ENCODE measurements at regions not wholly inside any gene's neighbourhood (a gene's known extent, or its start where the extent isn't known, plus 50 kb on each side); places are given as distances from the start of the nearest gene placed in this dataset.
A peak's percentile ranks its signal among the peaks of the same experiment; 100 is the strongest.

DNA sequence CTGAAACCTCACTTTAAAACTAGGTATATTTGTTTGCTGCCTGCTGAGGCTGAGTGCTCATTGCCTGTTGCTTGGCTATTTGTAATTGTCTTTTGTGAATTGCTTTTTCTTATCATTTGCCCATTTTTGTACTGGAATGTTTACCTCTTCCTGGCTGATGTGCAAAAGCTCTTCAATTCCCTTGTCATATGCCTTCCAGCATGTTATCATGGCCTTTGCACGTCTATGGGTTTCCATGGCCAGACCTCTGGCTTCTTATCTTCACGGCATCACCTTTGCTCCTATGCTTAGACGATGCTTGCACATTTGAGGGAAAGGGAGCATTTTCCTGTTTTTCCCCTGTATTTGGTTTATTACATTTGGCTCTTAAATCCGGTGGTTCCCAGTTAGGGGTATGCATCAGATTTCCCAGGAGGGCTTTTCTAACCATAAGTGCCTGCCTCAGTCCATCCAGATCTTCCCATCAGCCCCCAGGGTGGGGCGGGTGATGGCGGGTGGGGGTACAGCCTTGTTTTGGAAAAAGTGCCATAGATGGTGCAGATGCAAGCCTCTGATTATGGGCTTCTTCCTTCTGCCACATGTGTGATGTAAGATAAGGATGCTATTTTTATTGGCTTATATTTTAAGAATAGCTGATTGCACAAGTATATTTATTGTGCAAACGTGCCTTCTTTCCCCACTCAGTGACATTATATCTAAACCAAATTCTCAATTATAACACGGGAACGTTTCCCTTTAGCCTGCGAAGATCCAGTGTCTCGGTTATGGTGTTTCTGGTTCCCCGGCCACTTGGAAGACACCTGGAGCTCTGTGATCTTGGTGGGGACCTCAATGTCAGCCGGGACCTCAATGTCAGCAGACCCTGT lies 70.6 kb upstream of the SEPTIN5 start:
- POLR2A ChIA-PET, result no interaction called here
- CTCF ChIA-PET, result no interaction called here
- DNase-seq (ENCODE audit: extremely low spot score), result no peak
- TF ChIP-seq SP1 (IDR thresholded peaks at IDR 0.05) (no peak), CTBP1 (IDR thresholded peaks at IDR 0.05; ENCODE audit: borderline replicate concordance) (no peak), ZNF384 (IDR thresholded peaks at IDR 0.05) (no peak), LEF1 (IDR thresholded peaks at IDR 0.05; ENCODE audit: borderline replicate concordance) (no peak), SUZ12 (IDR thresholded peaks at IDR 0.05) (no peak), L3MBTL2 (conservative IDR thresholded peaks at IDR 0.05) (no peak)
- TF ChIP-seq, protein P1, sequence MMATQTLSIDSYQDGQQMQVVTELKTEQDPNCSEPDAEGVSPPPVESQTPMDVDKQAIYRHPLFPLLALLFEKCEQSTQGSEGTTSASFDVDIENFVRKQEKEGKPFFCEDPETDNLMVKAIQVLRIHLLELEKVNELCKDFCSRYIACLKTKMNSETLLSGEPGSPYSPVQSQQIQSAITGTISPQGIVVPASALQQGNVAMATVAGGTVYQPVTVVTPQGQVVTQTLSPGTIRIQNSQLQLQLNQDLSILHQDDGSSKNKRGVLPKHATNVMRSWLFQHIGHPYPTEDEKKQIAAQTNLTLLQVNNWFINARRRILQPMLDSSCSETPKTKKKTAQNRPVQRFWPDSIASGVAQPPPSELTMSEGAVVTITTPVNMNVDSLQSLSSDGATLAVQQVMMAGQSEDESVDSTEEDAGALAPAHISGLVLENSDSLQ (IDR thresholded peaks at IDR 0.05), result no peak

DNA sequence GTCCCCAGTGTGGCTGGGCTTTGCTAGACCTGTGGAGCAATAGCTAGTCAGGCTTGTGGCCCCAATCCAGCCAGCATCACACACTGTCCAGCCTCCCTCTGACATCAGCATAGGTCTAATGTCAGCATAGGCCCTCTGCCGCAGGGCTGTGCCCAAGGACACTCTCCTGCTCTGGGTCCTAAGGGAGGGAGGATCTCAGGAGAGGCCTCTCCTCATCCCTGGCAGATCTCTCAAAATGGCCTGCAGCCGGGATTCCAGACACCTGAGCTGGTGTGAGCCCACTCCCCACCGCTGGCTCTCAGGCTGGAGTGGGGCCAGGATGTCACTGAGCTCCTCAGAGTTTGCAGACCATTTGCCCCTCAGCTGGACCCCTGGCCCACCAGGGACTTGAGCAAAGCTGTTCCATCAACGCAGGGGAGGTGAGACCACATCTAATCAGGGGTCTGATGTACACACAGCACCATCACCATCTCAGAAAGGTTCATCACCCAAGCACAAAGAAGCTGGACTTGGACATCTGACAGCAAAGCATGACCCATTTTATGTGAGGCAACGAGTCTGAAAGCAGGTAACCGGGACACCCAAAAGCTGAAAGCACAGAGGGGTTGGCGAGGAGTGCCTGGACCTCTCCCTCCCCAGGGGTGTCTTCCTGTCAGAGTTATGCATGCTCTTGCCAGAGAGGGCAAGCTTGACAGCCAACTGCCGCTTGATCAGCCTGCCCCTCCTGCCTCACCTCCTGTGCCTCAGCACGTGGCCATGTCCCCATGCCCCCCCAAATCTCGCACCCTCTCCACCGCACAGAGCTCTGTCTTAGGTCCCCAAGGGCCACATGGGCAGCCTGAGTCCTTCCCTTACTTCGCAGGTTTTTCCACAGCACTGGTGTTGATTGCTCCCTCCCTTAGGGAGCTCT lies 69.7 kb upstream of the SEPTIN5 start:
- POLR2A ChIA-PET, result no interaction called here
- DNase-seq (ENCODE audit: extremely low spot score), result no peak
- TF ChIP-seq HDGF (IDR thresholded peaks at IDR 0.05; ENCODE audit: borderline replicate concordance) (no peak), ZNF384 (IDR thresholded peaks at IDR 0.05) (no peak), FOXA1 (IDR thresholded peaks at IDR 0.05) (no peak), LEF1 (IDR thresholded peaks at IDR 0.05; ENCODE audit: borderline replicate concordance) (no peak), CTBP1 (IDR thresholded peaks at IDR 0.05; ENCODE audit: borderline replicate concordance) (no peak), SUZ12 (IDR thresholded peaks at IDR 0.05) (no peak), ELF4 (IDR thresholded peaks at IDR 0.05) (no peak), FOXM1 (IDR thresholded peaks at IDR 0.05; ENCODE audit: borderline replicate concordance) (no peak), FOXK2 (IDR thresholded peaks at IDR 0.05) (no peak)
- TF ChIP-seq, protein P1 (IDR thresholded peaks at IDR 0.05), result no peak
- CTCF ChIA-PET, result interaction anchor here (1.0 kb wide), 1 partner anchor 12 kb away, joined by 3 read pairs; no protein-coding TSS in a partner anchor

DNA sequence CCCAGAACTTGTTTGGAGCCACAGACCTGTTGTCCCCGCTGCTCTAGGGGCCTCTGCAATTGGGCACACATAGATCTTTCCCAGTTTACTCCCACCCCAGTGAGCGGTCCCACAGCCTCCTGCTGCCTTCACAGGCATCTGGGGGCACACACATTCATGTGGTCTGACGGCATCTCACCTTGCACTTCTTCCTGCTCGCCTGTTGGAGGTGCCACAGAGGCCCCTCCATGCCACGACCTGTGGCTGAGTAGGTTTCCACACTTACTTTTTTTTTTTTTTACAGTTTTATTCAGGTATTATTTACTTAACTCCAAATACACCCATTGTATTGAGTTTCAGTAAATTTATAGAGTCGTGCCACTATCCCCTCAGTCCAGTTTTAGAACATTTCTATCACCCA lies 68.9 kb upstream of the SEPTIN5 start:
- peak; percentile 62 for TF ChIP-seq ZNF384 (IDR thresholded peaks at IDR 0.05)
- TF ChIP-seq ELF4 (IDR thresholded peaks at IDR 0.05), result no peak
- ChIA-PET POLR2A (no interaction called here), CTCF (interaction anchor here (0.6 kb wide), 1 partner anchor 181 kb away, joined by 3 read pairs; no protein-coding TSS in a partner anchor)
- DNase-seq (ENCODE audit: extremely low spot score), result no peak

DNA sequence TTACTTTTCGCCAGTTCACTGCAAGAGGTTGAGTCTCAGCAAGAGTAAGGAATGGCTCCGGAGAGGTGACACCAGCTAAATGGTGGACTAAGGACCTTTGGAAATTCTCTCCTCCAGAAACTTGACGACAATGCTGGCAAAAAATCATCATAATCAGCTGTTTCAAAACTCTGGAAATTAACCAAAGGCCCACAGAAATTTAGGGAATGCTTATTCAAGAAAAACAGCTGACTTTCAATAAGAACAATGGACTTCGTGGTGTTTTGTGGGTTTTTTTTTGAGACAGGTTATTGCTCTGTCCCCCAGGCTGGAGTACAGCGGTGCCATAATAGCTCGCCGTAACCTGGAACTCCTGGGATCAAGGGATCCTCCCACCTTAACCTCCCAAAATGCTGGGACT lies 68.4 kb upstream of the SEPTIN5 start:
- ChIA-PET POLR2A (no interaction called here), CTCF (interaction anchor here (0.6 kb wide), 1 partner anchor 182 kb away, joined by 3 read pairs; no protein-coding TSS in a partner anchor)
- TF ChIP-seq ARNT (IDR thresholded peaks at IDR 0.05) (no peak), CTBP1 (IDR thresholded peaks at IDR 0.05; ENCODE audit: borderline replicate concordance) (no peak), FOXK2 (IDR thresholded peaks at IDR 0.05) (no peak), ZNF384 (IDR thresholded peaks at IDR 0.05) (no peak), SUZ12 (IDR thresholded peaks at IDR 0.05) (no peak), BHLHE40 (IDR thresholded peaks at IDR 0.05; ENCODE audit: borderline replicate concordance) (no peak), FOXA1 (IDR thresholded peaks at IDR 0.05) (no peak), HDGF (IDR thresholded peaks at IDR 0.05; ENCODE audit: borderline replicate concordance) (no peak), ELF4 (IDR thresholded peaks at IDR 0.05) (no peak), TARDBP (IDR thresholded peaks at IDR 0.05) (no peak), SP1 (IDR thresholded peaks at IDR 0.05) (no peak), L3MBTL2 (conservative IDR thresholded peaks at IDR 0.05) (no peak), NFRKB (IDR thresholded peaks at IDR 0.05) (no peak)
- TF ChIP-seq, protein P1 (IDR thresholded peaks at IDR 0.05), result no peak
- DNase-seq (ENCODE audit: extremely low spot score), result no peak

DNA sequence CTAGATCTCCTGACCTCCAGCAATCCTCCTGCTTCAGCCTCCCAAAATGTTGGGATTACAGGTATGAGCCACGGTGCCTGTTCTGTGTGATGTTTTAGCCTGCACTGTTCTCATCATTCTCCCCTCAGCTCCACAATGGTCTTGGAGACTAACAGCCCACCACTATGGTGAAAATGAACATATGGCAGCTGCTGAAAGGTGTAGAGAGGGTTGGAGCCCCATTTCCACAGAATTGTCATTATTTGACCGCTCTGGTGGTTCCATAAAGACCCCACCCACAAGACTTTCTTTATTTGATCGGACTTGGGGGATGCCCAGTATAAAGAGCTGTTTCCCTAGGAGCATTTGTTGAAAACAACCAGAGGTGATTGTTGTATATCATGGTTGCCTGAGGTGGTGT lies 67.9 kb upstream of the SEPTIN5 start:
- DNase-seq (ENCODE audit: extremely low spot score), result no peak
- TF ChIP-seq BHLHE40 (IDR thresholded peaks at IDR 0.05; ENCODE audit: borderline replicate concordance) (no peak), TARDBP (IDR thresholded peaks at IDR 0.05) (no peak)
- CTCF ChIA-PET, result no interaction called here
- POLR2A ChIA-PET, result no interaction called here

DNA sequence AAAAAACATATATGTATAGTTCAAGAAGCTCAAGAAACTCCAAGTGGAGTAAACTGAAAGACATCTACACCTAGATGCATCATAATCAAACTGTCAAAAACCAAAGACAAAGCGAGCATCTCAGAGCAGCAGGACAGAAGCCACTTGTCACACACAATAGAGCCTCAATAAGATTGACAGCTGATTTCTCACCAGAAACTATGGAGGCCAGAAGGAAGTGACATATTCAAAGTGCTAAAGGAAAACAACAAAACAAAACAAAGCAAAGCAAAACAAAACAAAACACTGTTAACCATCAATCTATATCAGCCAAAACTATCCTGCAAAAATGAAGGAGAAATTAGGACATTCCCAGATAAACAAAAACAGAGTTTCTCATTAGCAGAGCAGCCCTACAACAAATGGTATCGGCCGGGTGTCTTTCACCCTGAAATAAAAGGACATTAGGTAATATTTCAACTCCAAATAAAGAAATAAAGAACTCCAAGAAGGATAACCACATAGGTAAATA lies 65.8 kb upstream of the SEPTIN5 start:
- DNase-seq (ENCODE audit: extremely low spot score), result no peak
- POLR2A ChIA-PET, result no interaction called here
- CTCF ChIA-PET, result no interaction called here
- TF ChIP-seq, protein P1 (IDR thresholded peaks at IDR 0.05), result peak; percentile 82
- no peak for TF ChIP-seq CTBP1 (IDR thresholded peaks at IDR 0.05; ENCODE audit: borderline replicate concordance)

All from HEK293T (cell line).